DOHH2 (cell line): ENCODE measurements at regions not wholly inside any gene's neighbourhood (a gene's known extent, or its start where the extent isn't known, plus 50 kb on each side); places are given as distances from the start of the nearest gene placed in this dataset.

Experiments
- H3F3A ChIP-seq: fragments of 200-600 bp; sonication (generic), shearing (Covaris generic); 2 replicates; pipeline ENCODE4 v1.6.0; 2016; ENCODE audit warnings: antibody characterized with exemption, mild to moderate bottlenecking; ENCODE audit not compliant: control insufficient read depth, insufficient read depth
- H3K27ac ChIP-seq: fragments of 200-600 bp; sonication (generic); 2 replicates; pipeline ENCODE4 v1.5.1; 2014; ENCODE audit warnings: low read depth, mild to moderate bottlenecking, low read length, moderate library complexity
- H3K27me3 ChIP-seq: fragments of 200-600 bp; sonication (generic); 2 replicates; pipeline ENCODE4 v1.6.1; 2014; ENCODE audit warnings: mild to moderate bottlenecking, low read length, mixed read lengths; ENCODE audit not compliant: control insufficient read depth
- H3K36me3 ChIP-seq: fragments of 200-600 bp; sonication (generic); 2 replicates; pipeline ENCODE4 v1.6.1; 2014; ENCODE audit warnings: mild to moderate bottlenecking, low read length, moderate library complexity, mixed read lengths; ENCODE audit not compliant: control insufficient read depth
- H3K4me1 ChIP-seq: fragments of 200-600 bp; sonication (generic); 2 replicates; pipeline ENCODE4 v1.6.1; 2014; ENCODE audit warnings: mild to moderate bottlenecking, low read length, mixed read lengths; ENCODE audit not compliant: control insufficient read depth
- H3K4me2 ChIP-seq: fragments of 200-600 bp; sonication (generic); 2 replicates; pipeline ENCODE4 v1.6.0; 2014; ENCODE audit warnings: mild to moderate bottlenecking, low read length, moderate library complexity
- H3K4me3 ChIP-seq: fragments of 200-600 bp; sonication (generic); 2 replicates; pipeline ENCODE4 v1.5.1; 2014; ENCODE audit warnings: mild to moderate bottlenecking, low read length, mixed read lengths
- H3K79me2 ChIP-seq: fragments of 200-600 bp; sonication (generic); 2 replicates; pipeline ENCODE4 v1.6.1; 2014; ENCODE audit warnings: mild to moderate bottlenecking, low read length, mixed read lengths; ENCODE audit not compliant: control insufficient read depth
- H3K9me2 ChIP-seq: fragments of 200-600 bp; sonication (generic); replicated peaks from 2 replicates; pipeline ENCODE4 v1.6.1; 2014; ENCODE audit warnings: mild to moderate bottlenecking, low read length, mixed read lengths; ENCODE audit not compliant: control insufficient read depth
- H3K9me3 ChIP-seq: fragments of 200-600 bp; sonication (generic); 2 replicates; pipeline ENCODE4 v1.6.1; 2014; ENCODE audit warnings: antibody characterized with exemption, low read length, mixed read lengths; ENCODE audit not compliant: control insufficient read depth, insufficient read depth
- H4K20me1 ChIP-seq: fragments of 200-600 bp; sonication (generic); 2 replicates; pipeline ENCODE4 v1.6.0; 2014; ENCODE audit warnings: low read depth, mild to moderate bottlenecking, antibody characterized with exemption, low read length, moderate library complexity; ENCODE audit not compliant: control insufficient read depth, insufficient read depth
- CTCF ChIP-seq: fragments of 200-600 bp; sonication (generic); IDR thresholded peaks from one replicate; pipeline ENCODE4 v1.5.1; 2014; ENCODE audit warnings: antibody characterized with exemption, mild to moderate bottlenecking, low read depth, low read length; ENCODE audit not compliant: poor library complexity, severe bottlenecking
- EZH2phosphoT487 ChIP-seq: fragments of 200-600 bp; sonication (generic); IDR thresholded peaks from 2 replicates; pipeline ENCODE4 v1.6.1; 2017; ENCODE audit warnings: borderline replicate concordance, mild to moderate bottlenecking, antibody characterized with exemption, low read length, moderate library complexity, mixed read lengths

- H3K27me3 ChIP-seq = no peaks in the 10 kb centered on the region
- no peak overlapping the region for H3K4me2 ChIP-seq
- H3F3A ChIP-seq = no peaks in the 10 kb centered on the region
- TF ChIP-seq CTCF (no peak), EZH2phosphoT487 (no peak)
- H3K4me1 ChIP-seq = no peaks in the 10 kb centered on the region
- H3K9me2 ChIP-seq = no peaks in the 10 kb centered on the region
- no peaks in the 10 kb centered on the region for H3K79me2 ChIP-seq
- H3K36me3 ChIP-seq = no peaks in the 10 kb centered on the region
- H3K27ac ChIP-seq = no peak overlapping the region
- H4K20me1 ChIP-seq = no peaks in the 10 kb centered on the region
- H3K4me3 ChIP-seq = no peak overlapping the region
- no peaks in the 10 kb centered on the region for H3K9me3 ChIP-seq
Measured at GRCh38 chr6:76817429-76817828, 645.9 kb downstream of the HTR1B start.

DNA sequence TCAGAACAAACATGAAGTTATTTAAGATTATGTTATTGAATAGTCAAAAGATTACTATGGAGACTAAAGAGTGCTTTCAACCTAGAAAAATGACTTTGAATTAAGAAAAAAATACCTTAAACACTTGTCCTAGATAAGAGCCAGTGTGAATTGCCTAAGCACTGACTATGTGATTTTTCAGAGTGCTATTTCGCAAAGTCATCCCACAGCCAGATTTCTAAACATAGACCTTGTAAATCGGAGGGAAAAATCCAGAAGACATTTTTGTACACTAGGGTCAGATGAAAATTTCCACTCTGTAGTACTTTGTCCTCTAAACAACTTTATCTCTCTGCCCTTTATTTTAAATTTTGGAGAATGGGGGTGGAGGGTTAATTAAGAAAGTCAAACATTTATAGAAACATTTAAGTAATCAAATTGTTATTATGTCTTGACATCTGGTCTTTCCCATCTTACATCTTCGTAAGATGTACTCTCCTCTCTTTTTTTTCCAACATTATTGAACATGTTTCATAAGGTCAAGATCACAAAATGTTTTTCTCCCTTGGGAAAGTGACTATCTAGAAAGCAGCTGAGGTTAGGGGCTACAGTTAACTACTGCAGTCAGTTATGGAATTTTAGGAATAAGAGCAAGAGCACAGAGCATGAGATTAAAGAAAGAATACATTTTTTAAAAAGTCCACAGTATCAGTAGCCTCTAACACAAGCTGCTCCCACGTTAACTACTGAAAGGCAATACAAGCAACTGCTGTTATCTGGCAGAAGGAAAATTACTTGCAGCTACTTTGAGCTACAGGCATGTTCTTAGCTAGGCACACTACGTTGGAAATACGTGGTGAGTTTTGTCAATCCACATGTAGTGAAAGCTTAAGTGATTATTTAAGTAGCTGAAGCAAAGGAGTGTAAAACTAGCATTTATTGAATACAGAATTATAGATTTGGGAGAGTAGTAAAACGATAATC lies 648.5 kb downstream of the HTR1B start:
- Histone ChIP-seq H3K9me2 (no peaks in the 10 kb centered on the region), H3K4me3 (no peak overlapping the region), H4K20me1 (no peaks in the 10 kb centered on the region), H3K9me3 (peaks cover 4% of the 10 kb centered on the region; the same call in 1 of the 2 replicates), H3K4me2 (no peak overlapping the region), H3K36me3 (no peaks in the 10 kb centered on the region), H3K27me3 (no peaks in the 10 kb centered on the region), H3K4me1 (no peaks in the 10 kb centered on the region), H3K27ac (no peak overlapping the region), H3F3A (no peaks in the 10 kb centered on the region), H3K79me2 (no peaks in the 10 kb centered on the region)
- TF ChIP-seq CTCF = no peak
- TF ChIP-seq EZH2phosphoT487 = no peak

GRCh38 chr6:76810286-76810685 lies 653.0 kb downstream of the HTR1B start:
- Histone ChIP-seq H3K4me1 (no peaks in the 10 kb centered on the region), H3K27me3 (no peaks in the 10 kb centered on the region), H3K9me3 (peaks cover 4% of the 10 kb centered on the region; the same call in 1 of the 2 replicates), H3F3A (no peaks in the 10 kb centered on the region), H3K4me3 (no peak overlapping the region), H3K9me2 (no peaks in the 10 kb centered on the region), H3K4me2 (no peak overlapping the region), H3K36me3 (no peaks in the 10 kb centered on the region), H4K20me1 (no peaks in the 10 kb centered on the region), H3K79me2 (no peaks in the 10 kb centered on the region), H3K27ac (no peak overlapping the region)
- no peak for TF ChIP-seq EZH2phosphoT487
- no peak for TF ChIP-seq CTCF
